ENCODE measurements at regions not wholly inside any gene's neighbourhood (a gene's known extent, or its start where the extent isn't known, plus 50 kb on each side); places are given as distances from the start of the nearest gene placed in this dataset.
A peak's percentile ranks its signal among the peaks of the same experiment; 100 is the strongest.

DNA sequence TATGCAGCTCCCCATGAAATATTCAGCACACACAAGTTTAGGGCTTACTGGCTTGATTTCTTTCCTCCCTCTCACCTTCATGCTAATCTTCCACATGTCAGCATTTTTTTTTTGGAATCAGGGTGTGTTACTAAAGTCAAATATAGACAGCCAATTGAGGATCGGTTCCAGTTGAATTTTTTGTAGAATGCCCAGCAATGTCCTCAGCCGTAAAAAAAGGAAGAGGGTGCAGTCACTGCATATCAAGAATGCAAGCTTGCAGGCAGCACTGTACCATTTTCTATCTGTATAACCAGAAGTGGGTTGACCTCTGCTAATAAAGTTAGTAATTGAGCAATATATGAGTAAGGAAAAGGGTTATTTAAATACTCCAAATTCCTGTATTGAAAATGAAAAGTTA lies 51.4 kb upstream of the CHMP2B start:
- no peak for DNase-seq (ENCODE audit: low spot score)

DNA sequence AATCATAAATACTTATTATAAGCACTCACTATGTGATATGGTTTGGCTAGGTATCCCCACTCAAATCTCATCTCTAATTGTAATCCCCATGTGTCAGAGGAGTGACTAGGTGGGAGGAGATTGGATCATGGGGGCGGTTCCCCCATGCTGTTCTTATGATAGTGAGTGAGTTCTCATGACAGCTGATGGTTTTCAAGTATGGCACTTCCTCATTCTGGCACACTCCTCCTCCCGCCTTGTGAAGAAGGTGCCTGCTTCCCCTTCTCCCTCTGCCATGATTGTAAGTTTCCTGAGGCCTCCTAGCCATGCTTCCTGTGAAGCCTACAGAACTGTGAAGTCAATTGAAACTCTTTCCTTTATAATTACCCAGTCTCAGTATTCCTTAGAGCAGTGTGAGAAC lies 53.3 kb upstream of the CHMP2B start:
- DNase-seq (ENCODE audit: low spot score), result no peak

DNA sequence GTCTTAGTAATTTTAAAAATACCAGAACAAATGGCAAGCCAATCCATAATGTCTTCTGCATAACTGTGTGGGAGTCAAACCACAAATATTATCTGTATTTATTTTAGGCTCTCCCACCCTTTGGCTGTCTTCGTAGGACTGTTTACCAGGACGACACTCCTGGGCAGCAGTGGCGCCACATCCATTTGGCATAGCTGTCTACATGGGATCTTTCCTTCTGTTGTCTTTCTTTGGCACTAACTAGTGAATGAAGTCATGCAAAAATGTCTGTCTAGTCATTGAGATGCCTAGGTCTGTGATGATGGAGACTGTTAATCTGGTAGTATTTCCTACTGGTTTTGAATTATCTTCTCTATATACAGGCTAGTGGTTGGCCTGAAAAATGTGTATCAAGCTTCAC lies 54.0 kb upstream of the CHMP2B start:
- no peak for DNase-seq (ENCODE audit: low spot score)

DNA sequence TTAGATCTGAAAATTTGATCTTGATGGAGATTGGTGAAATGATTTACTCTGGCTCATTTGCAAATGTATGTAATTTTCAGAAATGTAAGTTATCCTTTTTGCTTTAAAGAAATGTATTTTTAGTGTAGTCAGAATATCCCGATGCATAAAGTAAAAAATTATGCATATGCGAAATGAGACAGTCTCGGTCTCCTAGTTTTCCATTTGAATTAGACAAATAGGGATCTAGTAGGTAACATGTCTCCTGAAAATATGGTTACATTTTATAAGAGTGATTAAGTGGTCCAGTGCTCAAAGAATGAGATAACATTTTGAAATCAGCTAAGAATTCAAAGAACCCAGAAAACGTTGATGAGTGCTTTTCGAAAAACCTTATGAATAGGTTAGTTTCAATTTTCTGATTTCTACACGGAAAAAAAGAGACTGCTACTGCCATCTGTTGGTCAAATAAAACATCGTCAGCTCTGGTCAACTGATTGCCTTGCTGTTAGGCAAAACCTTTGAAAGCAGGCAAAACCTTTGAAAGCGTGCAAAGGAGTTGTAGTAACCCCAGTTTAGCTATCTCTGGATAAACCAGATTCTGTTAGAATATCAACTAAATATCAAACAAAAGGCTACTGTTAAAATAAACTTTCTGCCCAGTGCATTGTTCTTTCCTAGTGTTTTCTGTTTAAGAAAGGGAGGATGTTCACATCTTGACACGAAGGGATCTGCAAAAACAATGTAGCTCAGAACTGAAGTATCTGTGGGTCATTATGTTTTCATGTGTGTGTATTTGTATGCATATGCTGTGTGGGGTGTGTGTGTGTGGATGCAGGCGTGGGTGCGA lies 59.3 kb upstream of the CHMP2B start:
- peak; percentile 51 for DNase-seq (ENCODE audit: low spot score)

DNA sequence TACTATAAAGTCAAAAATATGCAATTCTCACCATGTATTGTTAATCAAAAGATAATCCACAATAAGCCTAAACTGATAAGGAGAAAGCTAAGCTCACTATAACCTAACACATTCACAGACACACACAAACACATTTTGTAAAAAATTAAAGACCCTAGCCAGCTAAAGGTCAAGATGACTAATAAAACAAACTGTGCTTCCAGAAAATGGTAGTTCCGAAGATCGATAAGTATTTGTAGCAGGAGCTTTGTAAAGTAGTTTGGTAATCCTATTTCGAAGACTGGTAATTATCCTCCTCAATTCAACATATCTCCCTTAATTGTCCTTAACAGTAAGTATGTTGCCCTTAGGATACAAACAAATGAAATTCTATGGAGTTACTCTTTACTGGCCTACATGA lies 62.9 kb upstream of the CHMP2B start:
- no peak for DNase-seq (ENCODE audit: low spot score)

DNA sequence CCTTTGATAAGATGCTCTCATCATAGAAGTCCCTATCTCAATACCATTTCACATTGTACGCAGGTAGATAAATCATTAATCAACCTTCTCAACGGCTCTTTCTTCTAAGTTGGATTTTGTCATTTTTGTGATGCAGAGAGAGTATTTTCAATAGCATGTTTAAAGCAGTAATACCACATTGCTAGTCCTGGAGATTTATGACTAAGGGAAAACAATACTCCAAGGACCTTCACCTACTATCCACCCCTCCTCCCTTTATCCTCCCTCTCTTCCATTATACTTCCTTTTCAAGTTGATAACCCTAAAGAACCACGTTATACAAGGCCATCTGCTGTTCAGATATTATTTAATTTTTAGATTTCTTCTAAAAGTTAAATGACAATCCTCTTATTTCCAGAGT lies 65.3 kb upstream of the CHMP2B start:
- DNase-seq (ENCODE audit: low spot score), result no peak

DNA sequence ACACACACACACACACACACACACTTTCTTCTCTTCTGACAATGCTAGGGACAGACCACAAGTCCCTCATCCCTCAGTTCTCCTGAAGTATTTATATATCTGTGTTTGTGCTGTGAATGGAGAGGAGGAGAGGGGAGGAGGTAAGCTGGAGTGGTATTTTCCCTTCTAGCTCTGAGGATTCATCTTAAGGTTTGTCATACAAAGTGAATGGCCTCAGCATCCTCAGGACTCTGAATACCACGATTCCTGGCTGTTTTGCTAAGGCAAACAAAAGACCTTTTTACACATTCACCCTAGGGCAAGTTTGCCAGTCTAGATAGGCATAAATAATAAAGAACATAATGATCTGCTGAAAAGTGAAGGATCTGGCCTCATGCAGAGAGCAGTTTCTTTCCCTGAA lies 65.7 kb upstream of the CHMP2B start:
- DNase-seq (ENCODE audit: low spot score), result no peak

DNA sequence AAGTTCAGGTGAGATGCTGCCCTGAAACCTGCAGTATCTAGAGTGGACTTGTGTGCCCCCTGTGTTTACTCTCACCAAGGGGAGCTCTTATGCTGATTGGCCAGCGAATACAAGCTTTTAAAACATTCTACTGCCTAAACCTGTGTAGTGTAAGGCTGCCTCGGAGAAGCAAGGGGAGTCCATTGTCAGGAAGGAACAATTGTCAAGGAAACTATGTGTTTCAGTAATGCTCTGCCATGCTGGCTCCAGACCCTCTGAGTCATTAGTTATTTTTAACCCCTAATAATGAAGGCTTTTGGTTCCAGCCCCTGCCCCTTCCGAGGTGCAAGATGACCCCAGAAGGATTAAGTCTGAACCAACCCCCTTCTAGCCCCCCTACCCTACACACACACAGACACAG lies 66.1 kb upstream of the CHMP2B start:
- no peak for DNase-seq (ENCODE audit: low spot score)

DNA sequence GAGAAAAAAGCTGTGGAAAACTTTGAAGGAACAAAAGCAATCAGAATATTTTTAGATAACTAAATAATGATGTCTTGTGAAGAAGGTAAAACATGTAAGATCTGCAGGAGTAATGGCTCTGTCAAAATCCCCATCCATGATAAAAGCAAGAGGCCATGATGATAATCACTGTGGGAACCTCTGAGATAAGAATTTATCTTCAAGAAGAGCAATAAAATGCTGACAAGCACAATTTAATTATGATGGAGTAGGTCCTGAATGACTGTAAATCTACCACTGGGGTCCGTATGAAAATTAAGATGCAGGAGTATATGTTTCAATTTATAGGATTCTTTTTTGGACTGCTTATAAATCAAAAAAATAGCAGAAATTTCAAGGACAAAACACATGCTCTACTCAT lies 68.3 kb upstream of the CHMP2B start:
- no peak for DNase-seq (ENCODE audit: low spot score)

DNA sequence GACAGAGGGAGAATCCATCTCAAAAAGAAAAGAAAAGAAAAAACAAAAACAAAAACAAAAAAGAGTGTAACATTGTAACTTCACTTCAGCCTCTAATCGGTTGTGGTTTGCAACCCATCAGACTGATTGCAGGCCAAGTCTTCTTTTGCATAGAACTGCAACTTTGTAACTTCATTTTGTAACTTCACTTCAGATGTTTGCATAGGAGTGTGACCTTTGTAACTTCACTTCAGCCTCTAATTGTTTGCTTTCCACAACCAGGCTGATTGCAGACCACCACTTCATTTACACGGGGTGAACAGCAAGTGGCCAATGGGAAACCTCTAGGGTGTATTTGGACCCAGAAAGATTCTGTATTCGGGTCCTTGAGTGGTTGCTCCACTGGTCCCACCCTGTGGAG lies 79.1 kb upstream of the CHMP2B start:
- DNase-seq (ENCODE audit: low spot score), result no peak

GRCh38 chr3:87147562-87147961 lies 79.5 kb upstream of the CHMP2B start:
- no peak for DNase-seq (ENCODE audit: low spot score)

GRCh38 chr3:87145553-87145952 lies 81.6 kb upstream of the CHMP2B start:
- no peak for DNase-seq (ENCODE audit: low spot score)

GRCh38 chr3:87136066-87136596 lies 91.0 kb upstream of the CHMP2B start:
- no peak for DNase-seq (ENCODE audit: low spot score)

DNA sequence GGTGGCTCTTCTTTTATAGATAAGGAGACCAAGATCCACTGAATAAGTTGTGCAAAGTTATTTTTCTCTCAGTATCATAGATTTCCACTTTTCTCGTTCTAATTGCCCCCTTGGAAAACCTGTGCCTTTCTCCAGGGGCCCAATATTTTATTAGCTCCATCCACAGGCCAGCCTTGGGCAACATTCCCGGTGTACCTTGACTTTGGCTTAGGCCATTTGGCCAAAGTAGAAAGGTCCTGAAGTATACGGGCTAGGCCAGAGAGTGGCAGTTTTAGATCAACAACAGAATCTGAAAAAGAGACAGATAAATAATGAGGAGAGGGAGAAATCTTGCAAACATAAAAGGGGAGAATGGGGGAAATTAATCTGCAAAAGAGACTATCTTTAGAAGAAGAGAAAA lies 91.7 kb upstream of the CHMP2B start:
- no peak for DNase-seq (ENCODE audit: low spot score)

GRCh38 chr3:87132801-87133200 lies 94.3 kb upstream of the CHMP2B start:
- DNase-seq (ENCODE audit: low spot score), result no peak

- no peak for DNase-seq (ENCODE audit: low spot score)
These were observed 99.1 kb upstream of the CHMP2B start for GRCh38 chr3:87128006-87128405.

GRCh38 chr3:87127281-87127680 lies 99.8 kb upstream of the CHMP2B start:
- no peak for DNase-seq (ENCODE audit: low spot score)

DNA sequence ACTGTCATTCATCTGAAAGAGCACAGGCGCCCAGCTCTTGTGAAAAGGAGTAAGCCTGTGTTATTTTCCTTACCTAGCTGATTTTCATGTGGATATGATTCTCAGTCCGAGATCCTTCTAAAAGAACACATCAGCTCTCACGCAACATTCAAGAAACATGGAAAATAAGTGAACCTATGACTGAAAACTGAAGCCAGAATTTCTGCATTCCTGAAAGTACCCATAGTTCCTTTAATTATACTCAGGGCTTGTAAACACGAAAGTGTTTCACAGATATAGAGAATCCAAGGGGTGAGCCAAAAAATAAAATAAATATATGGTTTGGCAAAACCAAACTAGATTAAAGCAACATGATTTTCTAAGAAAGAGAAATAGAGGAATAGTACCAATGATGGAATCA lies 100.8 kb upstream of the CHMP2B start:
- DNase-seq (ENCODE audit: low spot score), result no peak

- no peak for DNase-seq (ENCODE audit: low spot score)
These were observed 102.0 kb upstream of the CHMP2B start for GRCh38 chr3:87125116-87125515.

- DNase-seq (ENCODE audit: low spot score), result no peak
These were observed 104.3 kb upstream of the CHMP2B start for GRCh38 chr3:87122766-87123165.

DNA sequence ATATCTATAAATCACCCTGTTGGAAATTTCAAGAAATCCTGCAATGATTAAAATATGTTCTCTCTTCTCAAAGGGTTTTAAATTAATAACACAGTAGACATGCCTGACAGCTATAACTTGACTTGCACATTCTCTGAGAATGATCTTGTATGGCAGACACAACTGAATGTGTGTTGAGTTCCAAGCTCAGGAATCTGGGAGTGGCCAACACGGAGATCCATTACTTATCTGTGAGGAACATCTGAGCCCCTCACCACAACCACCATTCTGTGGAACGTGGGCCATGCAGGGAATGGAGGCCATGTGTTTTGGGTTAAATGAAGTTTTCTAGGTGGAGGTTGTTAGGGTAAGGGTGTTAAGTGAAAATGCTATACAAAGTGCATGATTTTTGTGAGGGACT lies 105.3 kb upstream of the CHMP2B start:
- no peak for DNase-seq (ENCODE audit: low spot score)

DNA sequence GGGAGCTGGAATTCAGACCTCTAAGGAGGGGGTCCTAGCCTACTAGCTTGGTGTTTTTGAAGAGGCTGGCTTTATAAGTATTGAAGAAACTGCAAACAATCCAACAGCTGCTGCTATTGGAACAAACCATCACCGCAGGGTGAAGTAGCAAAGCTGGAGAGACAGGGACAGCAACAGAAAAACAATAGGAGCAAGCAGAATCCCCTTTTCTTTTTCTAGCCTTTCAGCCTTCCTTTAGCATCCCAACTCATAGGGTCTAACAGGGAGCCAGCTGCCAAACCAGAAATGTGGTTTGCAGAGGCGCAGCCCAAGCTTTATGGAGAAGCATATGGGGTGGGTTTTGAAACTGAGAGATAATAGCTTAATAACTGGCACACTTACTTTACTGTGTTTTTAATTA lies 106.2 kb upstream of the CHMP2B start:
- DNase-seq (ENCODE audit: low spot score), result no peak

DNA sequence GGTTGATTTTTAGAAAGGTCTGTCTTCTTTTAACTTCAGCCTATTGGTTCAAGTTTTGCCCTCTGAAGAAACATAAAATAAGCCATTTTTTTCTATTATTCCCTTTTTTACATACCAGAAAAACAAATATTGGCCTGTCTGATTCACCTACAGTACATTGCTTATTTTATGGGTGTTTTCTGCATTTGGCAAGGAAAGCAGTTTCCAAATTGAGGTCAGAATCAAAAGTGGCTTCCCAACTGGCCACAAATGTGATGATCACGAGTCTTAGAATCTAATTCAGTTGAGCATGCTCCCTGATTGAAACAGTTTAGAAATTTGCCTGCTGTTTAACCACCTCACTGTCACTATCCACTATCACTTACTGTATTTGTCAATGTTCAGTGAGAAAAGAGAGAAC lies 106.9 kb upstream of the CHMP2B start:
- no peak for DNase-seq (ENCODE audit: low spot score)

GRCh38 chr3:87109465-87109864 lies 117.6 kb upstream of the CHMP2B start:
- no peak for DNase-seq (ENCODE audit: low spot score)

Data from CD4-positive, alpha-beta T cell treated with Interleukin-2 at 100 ng/mL for 4 hours (primary cell).